ENCODE measurements at regions not wholly inside any gene's neighbourhood (a gene's known extent, or its start where the extent isn't known, plus 50 kb on each side); places are given as distances from the start of the nearest gene placed in this dataset.

DNA sequence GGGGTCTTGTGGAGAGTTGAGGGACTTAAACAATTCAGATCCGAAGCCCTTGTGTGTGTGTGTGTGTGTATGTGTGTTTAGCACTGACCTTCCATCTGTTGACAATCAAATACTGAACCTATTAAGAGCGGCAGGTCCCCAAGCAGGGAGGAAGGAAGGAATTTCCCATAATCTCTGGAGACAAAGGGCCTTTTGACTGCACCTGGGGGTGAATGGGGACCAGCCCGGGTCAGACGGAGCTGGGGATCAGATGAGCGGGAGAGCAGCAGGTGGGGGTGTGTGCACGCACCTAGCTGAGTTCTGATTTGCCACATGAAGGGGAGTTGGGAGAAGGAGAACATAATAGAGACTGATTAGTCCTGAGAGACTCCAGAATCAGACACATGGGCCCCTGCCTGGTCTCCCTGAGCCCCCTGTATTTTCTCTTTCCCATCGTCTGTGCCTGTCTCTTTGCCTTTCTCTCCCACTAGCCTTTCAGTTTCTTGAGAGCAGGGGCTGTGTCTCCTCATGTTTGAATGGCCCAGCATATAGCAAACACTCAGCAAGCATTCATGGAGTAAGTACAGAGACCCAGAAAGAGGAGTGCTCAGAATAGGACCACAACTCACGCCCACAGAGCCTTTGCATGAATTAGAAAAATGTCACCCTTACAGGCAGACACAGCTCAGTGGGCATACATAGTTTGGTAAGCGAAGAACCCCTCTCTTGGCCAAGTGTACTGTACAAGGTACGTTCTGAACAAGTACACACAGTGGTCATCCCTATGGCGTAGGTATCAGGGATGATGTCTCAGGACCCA is 288.3 kb upstream of the HABP2 start:
- TF ChIP-seq REST (IDR thresholded peaks at IDR 0.05; ENCODE audit: insufficient read depth in 1 of 2, low read depth in 2 of 2, low read length in 2 of 2), result no peak
- TF ChIP-seq TAF1 (IDR thresholded peaks at IDR 0.05; ENCODE audit: borderline replicate concordance, insufficient read depth, low read length), result no peak
- no peak for TF ChIP-seq FOXP2 (optimal IDR thresholded peaks at IDR 0.05; ENCODE audit: borderline replicate concordance, extremely low read depth, extremely low read length, insufficient read depth)
- no peak for TF ChIP-seq SIN3A (IDR thresholded peaks at IDR 0.05; ENCODE audit: borderline replicate concordance, insufficient read depth, low read length)
- no peak for TF ChIP-seq POLR2AphosphoS5 (IDR thresholded peaks at IDR 0.05; ENCODE audit: low read depth, low read length)

DNA sequence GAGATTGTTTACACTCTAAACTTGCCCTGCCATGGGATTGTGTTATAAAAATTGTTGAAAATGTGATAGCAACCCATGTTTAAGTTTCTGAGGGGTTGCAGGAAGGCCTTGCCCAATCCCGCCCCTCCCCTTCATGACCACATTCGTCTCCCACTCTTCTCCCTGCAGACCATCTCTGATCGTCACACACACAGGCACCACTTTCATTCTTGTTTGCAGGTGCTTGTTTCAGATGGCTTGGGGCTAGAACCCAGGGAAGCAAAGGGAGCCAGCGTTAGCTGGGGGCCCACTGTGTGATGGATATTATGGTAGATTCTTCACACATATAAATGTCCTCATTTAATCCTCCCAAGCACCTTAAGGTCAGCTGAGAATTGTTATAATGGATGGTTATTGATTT is 286.7 kb upstream of the HABP2 start:
- TF ChIP-seq REST (IDR thresholded peaks at IDR 0.05; ENCODE audit: insufficient read depth in 1 of 2, low read depth in 2 of 2, low read length in 2 of 2), result no peak
- no peak for TF ChIP-seq TAF1 (IDR thresholded peaks at IDR 0.05; ENCODE audit: borderline replicate concordance, insufficient read depth, low read length)

DNA sequence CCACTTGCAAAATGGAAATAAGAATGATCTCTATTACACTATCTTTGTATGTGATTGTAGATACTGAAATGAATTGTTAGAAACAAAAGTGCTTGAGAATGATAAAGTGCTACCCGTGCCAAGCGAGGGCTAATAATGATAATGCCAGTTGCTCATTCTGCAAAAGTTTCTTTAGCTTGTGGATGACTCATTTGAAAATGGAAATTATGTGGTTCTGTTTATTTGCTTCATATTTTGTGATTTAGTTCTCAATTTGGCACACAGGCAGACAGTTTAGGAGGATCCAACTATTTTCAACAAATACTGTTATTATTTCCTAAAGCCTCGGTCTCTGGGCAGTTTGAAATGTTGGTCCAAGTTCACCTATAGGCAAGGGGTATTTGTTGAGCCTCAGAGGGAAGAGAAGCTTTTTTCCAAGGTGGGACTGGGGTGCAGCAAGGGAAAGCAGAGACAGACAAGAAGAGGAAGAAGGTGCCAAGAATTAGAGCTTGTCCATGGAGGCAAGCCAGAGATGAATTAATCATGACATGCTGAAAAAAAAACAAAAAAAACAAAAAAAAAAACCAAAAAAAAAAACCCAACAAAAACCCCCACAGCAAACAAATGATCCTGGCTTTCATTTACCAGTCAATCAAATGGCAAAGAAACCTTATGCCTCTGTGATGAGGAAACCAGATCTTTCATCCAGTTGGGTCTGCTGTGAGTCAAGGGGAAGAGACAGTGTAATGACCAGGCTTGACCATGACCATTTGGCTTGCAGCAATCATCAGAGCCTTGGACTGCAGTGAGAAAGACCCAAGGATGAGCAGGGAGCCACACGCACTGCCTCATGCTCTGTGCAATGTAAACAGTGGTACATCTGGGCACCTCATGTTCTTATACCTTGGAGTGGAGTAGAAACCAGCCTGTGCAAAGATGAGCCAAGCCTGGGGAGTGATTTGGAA is 285.0 kb upstream of the HABP2 start:
- TF ChIP-seq SIN3A (IDR thresholded peaks at IDR 0.05; ENCODE audit: borderline replicate concordance, insufficient read depth, low read length), result no peak
- no peak for TF ChIP-seq POLR2AphosphoS5 (IDR thresholded peaks at IDR 0.05; ENCODE audit: low read depth, low read length)
- no peak for TF ChIP-seq TAF1 (IDR thresholded peaks at IDR 0.05; ENCODE audit: borderline replicate concordance, insufficient read depth, low read length)
- TF ChIP-seq FOXP2 (optimal IDR thresholded peaks at IDR 0.05; ENCODE audit: borderline replicate concordance, extremely low read depth, extremely low read length, insufficient read depth), result no peak
- no peak for TF ChIP-seq REST (IDR thresholded peaks at IDR 0.05; ENCODE audit: insufficient read depth in 1 of 2, low read depth in 2 of 2, low read length in 2 of 2)

- no peak for TF ChIP-seq TAF1 (IDR thresholded peaks at IDR 0.05; ENCODE audit: borderline replicate concordance, insufficient read depth, low read length)
- no peak for TF ChIP-seq POLR2AphosphoS5 (IDR thresholded peaks at IDR 0.05; ENCODE audit: low read depth, low read length)
- no peak for TF ChIP-seq SIN3A (IDR thresholded peaks at IDR 0.05; ENCODE audit: borderline replicate concordance, insufficient read depth, low read length)
- no peak for TF ChIP-seq FOXP2 (optimal IDR thresholded peaks at IDR 0.05; ENCODE audit: borderline replicate concordance, extremely low read depth, extremely low read length, insufficient read depth)
- no peak for TF ChIP-seq REST (IDR thresholded peaks at IDR 0.05; ENCODE audit: insufficient read depth in 1 of 2, low read depth in 2 of 2, low read length in 2 of 2)
These were observed 283.5 kb upstream of the HABP2 start for GRCh38 chr10:113269333-113269732.

Measured in PFSK-1 (cell line).